Activated CD4-positive, alpha-beta memory T cell treated with anti-CD3 and anti-CD28 coated beads, Interleukin-2, amount 10 ng/mL, durations not matched to agents 7 days and 5 days (primary cell): ENCODE measurements at regions not wholly inside any gene's neighbourhood (a gene's known extent, or its start where the extent isn't known, plus 50 kb on each side); places are given as distances from the start of the nearest gene placed in this dataset.
A peak's percentile ranks its signal among the peaks of the same experiment; 100 is the strongest.
"Not testable (repeated sequence)": the region's sequence is repeated elsewhere in the genome, so short reads cannot be mapped to it uniquely, and the experiment has no call there.

ENCODE experiments used
- CTCF ChIA-PET: fragments of 350-600 bp; sonication (Branson Sonifier 250); formaldehyde crosslinking; loops from one replicate; lab custom pipeline; 2021; ENCODE audit warnings: antibody characterized with exemption, inconsistent platforms; lab: Charles Lee
- POLR2A ChIA-PET: fragments of 350-600 bp; sonication (Branson Sonifier 250); formaldehyde crosslinking; loops from one replicate; lab custom pipeline; 2021; ENCODE audit warnings: antibody characterized with exemption; lab: Charles Lee
- DNase-seq: peaks from one replicate; pipeline ENCODE4 v3.0.0-alpha.2; 2020
- H3K27ac Mint-ChIP-seq: one replicate; pipeline ENCODE4 v1.8.0; 2021; ENCODE audit warnings: mild to moderate bottlenecking, mixed read lengths
- H3K27me3 Mint-ChIP-seq: one replicate; pipeline ENCODE4 v1.8.0; 2021; ENCODE audit warnings: mixed read lengths
- H3K36me3 Mint-ChIP-seq: one replicate; pipeline ENCODE4 v1.8.0; 2021; ENCODE audit warnings: low read depth, mixed read lengths
- H3K4me1 Mint-ChIP-seq: one replicate; pipeline ENCODE4 v1.8.0; 2021; ENCODE audit warnings: mixed read lengths
- H3K4me3 Mint-ChIP-seq: one replicate; pipeline ENCODE4 v1.8.0; 2021; ENCODE audit warnings: mild to moderate bottlenecking, mixed read lengths
- H3K9me3 Mint-ChIP-seq: one replicate; pipeline ENCODE4 v1.8.0; 2021; ENCODE audit warnings: mixed read lengths

DNA sequence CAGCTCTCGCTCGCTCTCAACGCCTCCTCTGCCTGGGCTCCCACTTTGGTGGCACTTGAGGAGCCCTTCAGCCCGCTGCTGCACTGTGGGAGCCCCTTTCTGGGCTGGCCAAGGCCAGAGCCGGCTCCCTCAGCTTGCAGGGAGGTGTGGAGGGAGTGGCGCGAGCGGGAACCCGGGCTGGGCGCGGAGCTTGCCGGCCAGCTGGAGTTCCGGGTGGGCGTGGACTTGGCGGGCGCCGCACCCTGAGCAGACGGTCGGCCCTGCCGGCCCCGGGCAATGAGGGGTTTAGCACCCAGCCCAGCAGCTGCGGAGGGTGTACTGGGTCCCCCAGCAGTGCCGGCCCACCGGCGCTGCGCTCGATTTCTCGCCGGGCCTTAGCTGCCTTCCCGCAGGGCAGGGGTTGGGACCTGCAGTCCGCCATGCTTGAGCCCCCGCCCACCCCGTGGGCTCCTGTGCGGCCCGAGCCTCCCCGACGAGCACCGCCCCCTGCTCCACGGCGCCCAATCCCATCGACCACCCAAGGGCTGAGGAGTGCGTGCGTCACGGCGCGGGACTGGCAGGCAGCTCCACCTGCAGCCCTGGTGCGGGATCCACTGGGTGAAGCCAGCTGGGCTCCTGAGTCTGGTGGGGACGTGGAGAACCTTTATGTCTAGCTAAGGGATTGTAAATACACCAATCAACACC, 1128.9 kb downstream of the GATA3 start:
- H3K4me3 Mint-ChIP-seq, DNase-seq, H3K27me3 Mint-ChIP-seq, H3K9me3 Mint-ChIP-seq, H3K36me3 Mint-ChIP-seq, POLR2A ChIA-PET, H3K27ac Mint-ChIP-seq, H3K4me1 Mint-ChIP-seq, CTCF ChIA-PET: not testable (repeated sequence)

- no peaks in the 10 kb centered on the region for H3K36me3 Mint-ChIP-seq
- no peak overlapping the region for H3K27ac Mint-ChIP-seq
- no peaks in the 10 kb centered on the region for H3K4me1 Mint-ChIP-seq
- H3K27me3 Mint-ChIP-seq: peaks cover 4% of the 10 kb centered on the region
- ChIA-PET CTCF (no interaction called here), POLR2A (no interaction called here)
- no peak overlapping the region for H3K4me3 Mint-ChIP-seq
- DNase-seq: no peak
- no peaks in the 10 kb centered on the region for H3K9me3 Mint-ChIP-seq
These were observed 1133.7 kb downstream of the GATA3 start for GRCh38 chr10:9188022-9188810.

GRCh38 chr10:9189448-9189847, 1135.0 kb downstream of the GATA3 start:
- CTCF ChIA-PET: no interaction called here
- POLR2A ChIA-PET: no interaction called here
- H3K27me3 Mint-ChIP-seq: peaks cover 4% of the 10 kb centered on the region

GRCh38 chr10:9193120-9193519, 1138.6 kb downstream of the GATA3 start:
- Mint-ChIP-seq H3K9me3 (no peaks in the 10 kb centered on the region), H3K27me3 (peaks cover 10% of the 10 kb centered on the region), H3K4me1 (no peaks in the 10 kb centered on the region), H3K36me3 (no peaks in the 10 kb centered on the region), H3K4me3 (no peak overlapping the region), H3K27ac (no peak overlapping the region)
- no peak for DNase-seq
- ChIA-PET POLR2A (no interaction called here), CTCF (no interaction called here)

More at GRCh38 chr10:9189448-9189847, 1135.0 kb downstream of the GATA3 start:
- no peak for DNase-seq
- no peak overlapping the region for H3K4me3 Mint-ChIP-seq
- H3K27ac Mint-ChIP-seq: no peak overlapping the region
- no peaks in the 10 kb centered on the region for H3K36me3 Mint-ChIP-seq
- H3K9me3 Mint-ChIP-seq: no peaks in the 10 kb centered on the region
- H3K4me1 Mint-ChIP-seq: no peaks in the 10 kb centered on the region

DNA sequence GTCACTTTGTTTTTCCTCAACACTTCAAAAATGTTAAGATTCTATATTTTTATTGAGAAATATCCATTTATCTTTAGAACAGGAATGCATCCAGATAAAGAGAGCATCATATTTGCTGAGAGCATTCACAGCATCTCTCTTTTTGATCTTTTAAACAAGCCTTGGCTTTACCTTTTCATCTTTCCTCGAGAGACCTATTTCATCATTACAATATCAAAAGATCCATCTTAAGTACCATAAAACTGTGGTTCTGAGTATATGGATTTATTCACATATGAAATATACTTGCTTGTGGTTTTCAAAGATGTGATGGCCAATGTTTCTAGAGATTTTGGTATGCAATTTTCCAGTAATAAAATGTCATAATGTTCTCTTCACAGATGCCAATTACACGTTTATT, 1140.9 kb downstream of the GATA3 start:
- CTCF ChIA-PET: interaction anchor here (0.6 kb wide), 1 partner anchor 558 kb away, joined by 3 read pairs; no protein-coding TSS in a partner anchor
- Mint-ChIP-seq H3K27me3 (peaks cover 10% of the 10 kb centered on the region), H3K9me3 (no peaks in the 10 kb centered on the region), H3K4me1 (no peaks in the 10 kb centered on the region), H3K27ac (no peak overlapping the region), H3K4me3 (no peak overlapping the region), H3K36me3 (no peaks in the 10 kb centered on the region)
- no peak for DNase-seq
- POLR2A ChIA-PET: no interaction called here

- Mint-ChIP-seq H3K9me3 (no peaks in the 10 kb centered on the region), H3K27me3 (peaks cover 10% of the 10 kb centered on the region), H3K4me1 (no peaks in the 10 kb centered on the region), H3K27ac (no peak overlapping the region), H3K4me3 (no peak overlapping the region), H3K36me3 (no peaks in the 10 kb centered on the region)
- DNase-seq: no peak
- ChIA-PET CTCF (interaction anchor here (1.2 to 2.4 kb wide), 2 partner anchors 10 to 51 kb away, joined by 3 to 8 read pairs; no protein-coding TSS in a partner anchor), POLR2A (no interaction called here)
These were observed 1144.1 kb downstream of the GATA3 start for GRCh38 chr10:9198611-9199010.

GRCh38 chr10:9205558-9205957, 1151.1 kb downstream of the GATA3 start:
- no peaks in the 10 kb centered on the region for H3K9me3 Mint-ChIP-seq
- H3K27me3 Mint-ChIP-seq: peaks cover 9% of the 10 kb centered on the region
- no peak overlapping the region for H3K27ac Mint-ChIP-seq
- CTCF ChIA-PET: interaction anchor here (0.9 kb wide), 1 partner anchor 592 kb away, joined by 3 read pairs; no protein-coding TSS in a partner anchor
- peaks cover 1% of the 10 kb centered on the region for H3K4me1 Mint-ChIP-seq
- POLR2A ChIA-PET: no interaction called here
- no peak for DNase-seq
- no peak overlapping the region for H3K4me3 Mint-ChIP-seq
- no peaks in the 10 kb centered on the region for H3K36me3 Mint-ChIP-seq

DNA sequence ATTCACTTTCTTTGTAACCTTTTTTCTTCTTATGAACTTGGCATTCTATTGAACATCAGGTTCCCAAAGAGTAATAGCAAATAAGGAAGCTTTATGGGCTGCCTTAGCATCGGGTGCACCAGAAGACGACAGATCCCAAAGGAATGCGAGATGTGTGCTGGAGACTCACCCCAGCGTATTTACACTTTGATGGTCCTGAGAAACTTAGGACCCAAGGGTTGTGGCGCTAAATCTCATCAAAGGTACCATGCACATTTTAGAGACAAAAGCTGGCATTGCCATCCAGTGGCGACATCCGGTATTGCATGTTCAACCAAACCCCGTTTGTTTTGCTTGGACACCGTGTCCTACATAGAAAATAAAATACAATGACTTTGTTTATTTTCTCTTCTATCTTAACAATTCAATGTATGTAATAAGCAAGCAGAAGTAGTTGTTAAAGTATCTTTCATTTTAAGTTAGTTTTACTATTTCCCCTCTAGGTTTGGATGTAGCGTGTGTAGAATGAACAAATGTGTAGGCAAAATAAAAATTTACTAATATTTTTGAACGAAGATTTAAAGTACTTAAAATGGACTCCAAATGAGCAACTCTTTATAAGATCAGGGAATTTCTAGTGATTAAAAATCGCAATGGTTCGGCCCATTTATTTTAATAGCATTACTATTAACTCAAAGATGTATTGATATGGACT, 1154.8 kb downstream of the GATA3 start:
- Mint-ChIP-seq H3K4me3 (no peak overlapping the region), H3K9me3 (no peaks in the 10 kb centered on the region), H3K27me3 (peaks cover 5% of the 10 kb centered on the region), H3K27ac (no peak overlapping the region), H3K36me3 (no peaks in the 10 kb centered on the region), H3K4me1 (peaks cover 1% of the 10 kb centered on the region)
- DNase-seq: peak; percentile 76
- ChIA-PET POLR2A (interaction anchor here (1.3 kb wide), 1 partner anchor 1149 kb away, joined by 8 read pairs; no protein-coding TSS in a partner anchor), CTCF (interaction anchor here (0.9 to 2.7 kb wide), 10 partner anchors 11 to 1684 kb away, joined by 3 to 9 read pairs (median 4); no protein-coding TSS in a partner anchor)

DNA sequence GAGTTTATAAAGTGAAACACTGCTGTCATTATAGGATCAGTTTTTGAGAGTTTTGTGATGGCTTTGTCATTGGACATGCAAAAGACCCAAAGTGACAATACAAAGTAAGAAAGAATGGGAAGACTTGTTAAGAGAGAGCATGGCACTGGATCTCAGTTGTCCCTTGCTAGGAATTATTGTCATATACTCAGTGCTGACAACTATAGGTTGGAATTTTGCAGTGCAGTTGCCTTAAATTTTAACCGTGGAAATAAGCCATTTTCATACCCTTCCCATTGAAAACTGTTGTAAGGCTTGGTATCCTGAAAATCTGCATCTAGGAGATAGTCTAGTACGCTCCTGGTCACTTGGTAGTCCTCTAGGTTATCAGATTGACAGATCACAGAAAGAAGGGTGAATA, 1156.7 kb downstream of the GATA3 start:
- no peak overlapping the region for H3K4me3 Mint-ChIP-seq
- CTCF ChIA-PET: no interaction called here
- POLR2A ChIA-PET: no interaction called here
- DNase-seq: no peak
- H3K36me3 Mint-ChIP-seq: no peaks in the 10 kb centered on the region
- no peak overlapping the region for H3K27ac Mint-ChIP-seq
- no peaks in the 10 kb centered on the region for H3K9me3 Mint-ChIP-seq
- H3K4me1 Mint-ChIP-seq: peaks cover 1% of the 10 kb centered on the region
- H3K27me3 Mint-ChIP-seq: peaks cover 4% of the 10 kb centered on the region

DNA sequence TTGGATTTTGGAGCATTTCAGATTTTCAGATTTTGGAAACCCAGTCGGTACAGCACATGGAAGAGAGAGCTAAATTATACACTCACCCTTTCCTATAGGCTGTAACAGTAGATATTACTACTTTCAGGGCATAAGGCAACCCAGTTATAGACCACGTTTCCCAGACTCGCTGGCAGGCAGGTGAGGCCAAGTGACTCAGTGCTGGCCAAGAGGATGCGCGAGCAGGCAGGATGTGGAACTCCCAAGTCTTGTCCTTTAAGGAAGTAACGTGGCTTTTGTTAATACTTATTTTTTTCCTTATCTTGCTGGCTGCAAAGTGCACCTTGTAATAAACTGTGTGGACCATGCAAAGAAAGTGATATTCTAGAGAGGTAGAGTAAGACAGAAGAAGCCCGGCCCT, 1160.1 kb downstream of the GATA3 start:
- ChIA-PET CTCF (no interaction called here), POLR2A (no interaction called here)
- Mint-ChIP-seq H3K36me3 (no peaks in the 10 kb centered on the region), H3K9me3 (no peaks in the 10 kb centered on the region), H3K4me3 (no peak overlapping the region), H3K27ac (no peak overlapping the region), H3K27me3 (peaks cover 5% of the 10 kb centered on the region), H3K4me1 (no peaks in the 10 kb centered on the region)
- DNase-seq: no peak

GRCh38 chr10:9215121-9215520, 1160.6 kb downstream of the GATA3 start:
- ChIA-PET CTCF (no interaction called here), POLR2A (no interaction called here)
- H3K36me3 Mint-ChIP-seq: no peaks in the 10 kb centered on the region
- DNase-seq: no peak
- H3K9me3 Mint-ChIP-seq: no peaks in the 10 kb centered on the region
- H3K27me3 Mint-ChIP-seq: peaks cover 5% of the 10 kb centered on the region
- H3K4me3 Mint-ChIP-seq: no peak overlapping the region
- no peak overlapping the region for H3K27ac Mint-ChIP-seq
- H3K4me1 Mint-ChIP-seq: no peaks in the 10 kb centered on the region

- POLR2A ChIA-PET: no interaction called here
- CTCF ChIA-PET: no interaction called here
These were observed 1165.4 kb downstream of the GATA3 start for GRCh38 chr10:9219860-9220259.

GRCh38 chr10:9222917-9223316, 1168.4 kb downstream of the GATA3 start:
- ChIA-PET POLR2A (no interaction called here), CTCF (no interaction called here)
- Mint-ChIP-seq H3K4me1 (no peaks in the 10 kb centered on the region), H3K27ac (no peak overlapping the region), H3K27me3 (peaks cover 13% of the 10 kb centered on the region), H3K4me3 (no peak overlapping the region), H3K9me3 (no peaks in the 10 kb centered on the region), H3K36me3 (no peaks in the 10 kb centered on the region)
- no peak for DNase-seq

More at GRCh38 chr10:9219860-9220259, 1165.4 kb downstream of the GATA3 start:
- no peak for DNase-seq
- no peaks in the 10 kb centered on the region for H3K36me3 Mint-ChIP-seq
- H3K27me3 Mint-ChIP-seq: peaks cover 5% of the 10 kb centered on the region
- H3K27ac Mint-ChIP-seq: no peak overlapping the region
- H3K4me3 Mint-ChIP-seq: no peak overlapping the region
- no peaks in the 10 kb centered on the region for H3K4me1 Mint-ChIP-seq
- no peaks in the 10 kb centered on the region for H3K9me3 Mint-ChIP-seq
